ENCODE measurements at regions not wholly inside any gene's neighbourhood (a gene's known extent, or its start where the extent isn't known, plus 50 kb on each side); places are given as distances from the start of the nearest gene placed in this dataset.

GRCh38 chr1:219331424-219331823 lies 157.7 kb downstream of the LYPLAL1 start:
- POLR2A ChIA-PET (ENCODE audit: partially characterized antibody): no interaction called here
- no peak overlapping the region for H3K4ac ChIP-seq (replicated peaks; ENCODE audit: insufficient read length, low read depth, low read length)
- no peaks in the 10 kb centered on the region for H3K9me3 ChIP-seq (ENCODE audit: insufficient read depth in 2 of 2, low read depth in 1 of 2, low read length in 1 of 2)
- no peak overlapping the region for H3K23ac ChIP-seq (ENCODE audit: insufficient read length)
- DNase-seq (ENCODE audit: low read depth in 1 of 2, low spot score in 2 of 2) (no peak), FAIRE-seq (no peak)
- H4K8ac ChIP-seq (ENCODE audit: extremely low read depth, insufficient read depth, low read length): no peak overlapping the region
- H2AFZ ChIP-seq (ENCODE audit: low read length): no peak overlapping the region
- H3K36me3 ChIP-seq (ENCODE audit: control insufficient read depth in 2 of 4, insufficient read depth in 4 of 4, low read length in 3 of 4): no peaks in the 10 kb centered on the region
- TF ChIP-seq TBP (IDR thresholded peaks at IDR 0.05; ENCODE audit: low read depth, low read length) (no peak), RAD21 (IDR thresholded peaks at IDR 0.05 in 1 of 2, conservative IDR thresholded peaks at IDR 0.05 in 1 of 2; ENCODE audit: low read depth in 2 of 2, low read length in 2 of 2) (no peak), CTCF (IDR thresholded peaks at IDR 0.05; ENCODE audit: control extremely low read depth in 1 of 3, insufficient read depth in 1 of 3, low read depth in 1 of 3, low read length in 3 of 3) (no peak), RFX5 (IDR thresholded peaks at IDR 0.05; ENCODE audit: borderline replicate concordance, low read depth, low read length) (no peak), FOSL1 (IDR thresholded peaks at IDR 0.05; ENCODE audit: insufficient read depth, low read depth, low read length) (no peak), POLR2AphosphoS5 (IDR thresholded peaks at IDR 0.05; ENCODE audit: low read depth, low read length) (no peak), CREB1 (IDR thresholded peaks at IDR 0.05) (no peak), BCL11A (IDR thresholded peaks at IDR 0.05; ENCODE audit: low read depth in 2 of 2, low read length in 2 of 2) (no peak), GABPA (IDR thresholded peaks at IDR 0.05; ENCODE audit: borderline replicate concordance, insufficient read depth, low read length) (no peak), SAP30 (IDR thresholded peaks at IDR 0.05; ENCODE audit: insufficient read depth, insufficient replicate concordance, low read length) (no peak), NRF1 (IDR thresholded peaks at IDR 0.05; ENCODE audit: low read depth, low read length) (no peak)
- no peak overlapping the region for H3K14ac ChIP-seq (ENCODE audit: insufficient read length)
- no peak overlapping the region for H3K56ac ChIP-seq (replicated peaks; ENCODE audit: insufficient read length, low read depth, low read length)
- WGBS, 2 experiments (ENCODE audit: extremely low coverage in 1 of 2, insufficient coverage in 1 of 2, insufficient read length in 1 of 2, insufficient replicate concordance in 2 of 2, low coverage in 1 of 2, low lambda C conversion rate in 2 of 2, missing lambda C conversion rate in 1 of 2): 93% methylated on average over 5 of the region's 5 CpGs; no CpG with 5 or more reads in 1 of the 2 experiments
- H2BK20ac ChIP-seq (ENCODE audit: low read length): no peak overlapping the region
- no peaks in the 10 kb centered on the region for H4K20me1 ChIP-seq (replicated peaks in 1 of 2; ENCODE audit: control insufficient read depth in 1 of 2, insufficient read depth in 2 of 2, low read length in 2 of 2)
- no peaks in the 10 kb centered on the region for H3K79me1 ChIP-seq (ENCODE audit: low read depth, low read length)
- no peak overlapping the region for H4K5ac ChIP-seq (ENCODE audit: insufficient read length, low read depth, low read length)
- H3K4me1 ChIP-seq (replicated peaks in 1 of 4; ENCODE audit: control insufficient read depth in 3 of 4, insufficient read depth in 4 of 4, low read length in 3 of 4): no peaks in the 10 kb centered on the region
- H4K91ac ChIP-seq (replicated peaks; ENCODE audit: insufficient read length, low read length): no peak overlapping the region
- no peak overlapping the region for H2BK15ac ChIP-seq (ENCODE audit: low read length)
- H3K23me2 ChIP-seq (ENCODE audit: low read depth, low read length): no peaks in the 10 kb centered on the region
- H2BK5ac ChIP-seq (ENCODE audit: low read depth, low read length): no peak overlapping the region
- no peaks in the 10 kb centered on the region for H3K79me2 ChIP-seq (ENCODE audit: control insufficient read depth in 1 of 2, insufficient read depth in 2 of 2, low read length in 2 of 2)
- no peaks in the 10 kb centered on the region for H3K27me3 ChIP-seq (replicated peaks in 1 of 4; ENCODE audit: control insufficient read depth in 3 of 4, extremely low read depth in 1 of 4, insufficient read depth in 3 of 4, low read length in 3 of 4)
- CTCF ChIA-PET (ENCODE audit: partially characterized antibody): no interaction called here
- H2AK5ac ChIP-seq (ENCODE audit: low read depth, low read length): no peak overlapping the region
- no peak overlapping the region for H3K9ac ChIP-seq (replicated peaks in 1 of 4; ENCODE audit: extremely low read depth in 1 of 4, low read depth in 3 of 4, low read length in 3 of 4)
- H3K4me3 ChIP-seq (ENCODE audit: extremely low read depth in 1 of 4, insufficient read depth in 2 of 4, low read depth in 3 of 4, low read length in 4 of 4): no peak overlapping the region
- H3K4me2 ChIP-seq (ENCODE audit: insufficient read depth in 1 of 2, low read depth in 2 of 2, low read length in 2 of 2): no peak overlapping the region
- no peak overlapping the region for H2BK12ac ChIP-seq (ENCODE audit: low read depth, low read length)
- no peak overlapping the region for H3K27ac ChIP-seq (ENCODE audit: low read depth, low read length)
- H2BK120ac ChIP-seq (replicated peaks; ENCODE audit: low read depth, low read length): no peak overlapping the region
- H3K18ac ChIP-seq (ENCODE audit: extremely low read depth, low read length): no peak overlapping the region
